ENCODE measurements at regions not wholly inside any gene's neighbourhood (a gene's known extent, or its start where the extent isn't known, plus 50 kb on each side); places are given as distances from the start of the nearest gene placed in this dataset.

DNA sequence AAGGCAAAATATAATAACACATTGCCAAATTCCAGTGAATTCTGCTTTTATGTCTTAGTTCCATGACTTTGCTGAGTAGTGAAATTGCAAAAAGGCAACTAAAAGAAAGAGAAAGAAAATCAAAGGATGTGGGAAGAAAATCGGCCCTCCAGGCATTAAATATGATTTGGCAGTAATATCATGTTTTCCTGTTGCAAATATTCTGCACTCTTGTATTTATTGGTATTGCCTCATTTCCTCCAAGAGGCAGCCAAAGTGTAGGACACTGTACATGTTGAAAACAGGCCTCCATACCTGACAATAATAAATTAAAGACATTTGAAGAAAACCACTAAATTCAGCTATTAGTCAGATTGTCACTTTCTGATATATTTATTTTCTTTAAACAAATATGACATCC lies 460.0 kb upstream of the NOX3 start:
- Mint-ChIP-seq H3K36me3 (no peaks in the 10 kb centered on the region), H3K4me1 (no peaks in the 10 kb centered on the region), H3K27ac (no peak overlapping the region), H3K27me3 (ENCODE audit: low read depth in 3 of 3) (no peaks in the 10 kb centered on the region), H3K9me3 (peaks cover 0 to 10% (median 0%) of the 10 kb centered on the region in 6 donors), H3K4me3 (no peak overlapping the region)
- no peak for DNase-seq

- peaks cover 0 to 4% (median 0%) of the 10 kb centered on the region in 3 donors for H3K27me3 Mint-ChIP-seq (ENCODE audit: low read depth in 3 of 3)
- no peak overlapping the region for H3K27ac Mint-ChIP-seq
- no peak overlapping the region for H3K4me3 Mint-ChIP-seq
Observed at GRCh38 chr6:155913816-155914215, 458.2 kb upstream of the NOX3 start.

GRCh38 chr6:155909710-155910109 lies 454.1 kb upstream of the NOX3 start:
- Mint-ChIP-seq H3K9me3 (peaks cover 0 to 18% (median 10%) of the 10 kb centered on the region in 6 donors), H3K27ac (no peak overlapping the region), H3K4me3 (no peak overlapping the region), H3K36me3 (no peaks in the 10 kb centered on the region), H3K27me3 (ENCODE audit: low read depth in 3 of 3) (peaks cover 0 to 4% (median 0%) of the 10 kb centered on the region in 3 donors), H3K4me1 (no peaks in the 10 kb centered on the region)
- no peak for DNase-seq

More at GRCh38 chr6:155913816-155914215, 458.2 kb upstream of the NOX3 start:
- no peaks in the 10 kb centered on the region for H3K36me3 Mint-ChIP-seq
- no peaks in the 10 kb centered on the region for H3K4me1 Mint-ChIP-seq
- no peak for DNase-seq
- peaks cover 0 to 16% (median 5%) of the 10 kb centered on the region in 6 donors for H3K9me3 Mint-ChIP-seq

DNA sequence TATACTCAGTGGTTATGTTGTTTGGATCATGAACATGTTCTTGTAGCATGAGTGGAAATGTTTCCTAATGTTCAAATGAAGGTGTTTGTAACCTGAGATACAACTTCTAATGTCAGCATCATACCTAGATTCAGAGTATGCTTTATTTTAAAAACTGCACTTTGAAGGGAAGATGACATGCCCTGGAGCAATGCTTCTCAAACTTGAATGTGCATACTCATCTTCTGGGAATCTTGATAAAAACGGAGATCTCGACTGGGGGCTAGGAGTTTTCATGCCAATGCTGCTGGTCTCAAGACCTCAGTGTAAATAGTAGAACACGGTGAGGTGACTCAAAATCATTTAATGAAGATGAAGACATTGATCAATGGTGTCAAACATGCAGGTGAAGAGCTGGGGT lies 440.0 kb upstream of the NOX3 start:
- peaks cover 0 to 2% (median 0%) of the 10 kb centered on the region in 6 donors for H3K9me3 Mint-ChIP-seq
- no peaks in the 10 kb centered on the region for H3K4me1 Mint-ChIP-seq
- no peak overlapping the region for H3K27ac Mint-ChIP-seq
- H3K4me3 Mint-ChIP-seq = no peak overlapping the region
- H3K27me3 Mint-ChIP-seq (ENCODE audit: low read depth in 3 of 3) = peaks cover 0 to 2% (median 0%) of the 10 kb centered on the region in 3 donors
- no peak for DNase-seq
- H3K36me3 Mint-ChIP-seq = no peaks in the 10 kb centered on the region

GRCh38 chr6:155894758-155895157 lies 439.1 kb upstream of the NOX3 start:
- Mint-ChIP-seq H3K4me3 (no peak overlapping the region), H3K36me3 (no peaks in the 10 kb centered on the region), H3K27me3 (ENCODE audit: low read depth in 3 of 3) (peaks cover 0 to 2% (median 0%) of the 10 kb centered on the region in 3 donors), H3K9me3 (peaks cover 0 to 3% (median under 1%) of the 10 kb centered on the region in 6 donors), H3K27ac (no peak overlapping the region), H3K4me1 (no peaks in the 10 kb centered on the region)
- DNase-seq = no peak

- DNase-seq = no peak
- H3K36me3 Mint-ChIP-seq = no peaks in the 10 kb centered on the region
Observed at GRCh38 chr6:155894262-155894661, 438.6 kb upstream of the NOX3 start.

GRCh38 chr6:155890409-155890808 lies 434.8 kb upstream of the NOX3 start:
- Mint-ChIP-seq H3K4me1 (no peaks in the 10 kb centered on the region), H3K4me3 (no peak overlapping the region), H3K36me3 (no peaks in the 10 kb centered on the region), H3K27me3 (ENCODE audit: low read depth in 3 of 3) (peaks cover 0 to 2% (median 0%) of the 10 kb centered on the region in 3 donors), H3K9me3 (peaks cover 0 to 3% (median under 1%) of the 10 kb centered on the region in 6 donors), H3K27ac (no peak overlapping the region)
- no peak for DNase-seq

More at GRCh38 chr6:155894262-155894661, 438.6 kb upstream of the NOX3 start:
- Mint-ChIP-seq H3K9me3 (peaks cover 0 to 3% (median under 1%) of the 10 kb centered on the region in 6 donors), H3K4me3 (no peak overlapping the region), H3K27me3 (ENCODE audit: low read depth in 3 of 3) (peaks cover 0 to 2% (median 0%) of the 10 kb centered on the region in 3 donors), H3K4me1 (no peaks in the 10 kb centered on the region), H3K27ac (no peak overlapping the region)

GRCh38 chr6:155889410-155889809 lies 433.8 kb upstream of the NOX3 start:
- no peak overlapping the region for H3K4me3 Mint-ChIP-seq
- peaks cover 0 to 2% (median 0%) of the 10 kb centered on the region in 3 donors for H3K27me3 Mint-ChIP-seq (ENCODE audit: low read depth in 3 of 3)
- DNase-seq = no peak
- H3K9me3 Mint-ChIP-seq = peaks cover 0 to 4% (median 2%) of the 10 kb centered on the region in 6 donors
- H3K36me3 Mint-ChIP-seq = no peaks in the 10 kb centered on the region
- H3K4me1 Mint-ChIP-seq = no peaks in the 10 kb centered on the region
- H3K27ac Mint-ChIP-seq = no peak overlapping the region

GRCh38 chr6:155887421-155887820 lies 431.8 kb upstream of the NOX3 start:
- no peak overlapping the region for H3K4me3 Mint-ChIP-seq
- DNase-seq = no peak
- no peaks in the 10 kb centered on the region for H3K4me1 Mint-ChIP-seq
- H3K36me3 Mint-ChIP-seq = no peaks in the 10 kb centered on the region
- peaks cover 0 to 4% (median 0%) of the 10 kb centered on the region in 3 donors for H3K27me3 Mint-ChIP-seq (ENCODE audit: low read depth in 3 of 3)
- peaks cover 0 to 5% (median 1%) of the 10 kb centered on the region in 6 donors for H3K9me3 Mint-ChIP-seq
- no peak overlapping the region for H3K27ac Mint-ChIP-seq

- H3K36me3 Mint-ChIP-seq = no peaks in the 10 kb centered on the region
- H3K4me1 Mint-ChIP-seq = no peaks in the 10 kb centered on the region
- H3K9me3 Mint-ChIP-seq = peaks cover 0 to 5% (median 0%) of the 10 kb centered on the region in 6 donors
- no peak for DNase-seq
- no peak overlapping the region for H3K4me3 Mint-ChIP-seq
- peaks cover 0 to 3% (median 2%) of the 10 kb centered on the region in 3 donors for H3K27me3 Mint-ChIP-seq (ENCODE audit: low read depth in 3 of 3)
- H3K27ac Mint-ChIP-seq = no peak overlapping the region
Observed at GRCh38 chr6:155883741-155884140, 428.1 kb upstream of the NOX3 start.

DNA sequence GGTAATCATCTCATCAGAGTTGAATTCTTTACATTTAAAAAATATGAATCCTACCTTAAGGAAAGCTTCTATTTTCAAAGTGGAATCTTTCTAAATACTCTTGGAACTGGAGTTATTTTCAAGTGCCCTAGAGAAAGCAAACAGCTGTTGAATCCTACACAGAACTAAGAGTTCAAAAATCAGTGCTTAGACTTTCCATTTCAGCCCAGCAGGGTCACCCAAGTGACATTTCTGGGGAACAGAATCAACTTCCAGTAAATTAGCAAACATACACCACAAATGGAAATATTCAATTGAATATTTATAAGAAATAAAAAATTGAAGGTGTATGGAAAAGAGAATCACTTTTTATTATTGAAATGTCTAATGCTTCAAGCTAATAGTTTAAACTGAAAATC lies 427.7 kb upstream of the NOX3 start:
- no peak overlapping the region for H3K4me3 Mint-ChIP-seq
- H3K36me3 Mint-ChIP-seq = no peaks in the 10 kb centered on the region
- peaks cover 0 to 5% (median 0%) of the 10 kb centered on the region in 6 donors for H3K9me3 Mint-ChIP-seq
- H3K27ac Mint-ChIP-seq = no peak overlapping the region
- H3K4me1 Mint-ChIP-seq = no peaks in the 10 kb centered on the region
- H3K27me3 Mint-ChIP-seq (ENCODE audit: low read depth in 3 of 3) = peaks cover 0 to 3% (median 2%) of the 10 kb centered on the region in 3 donors
- DNase-seq = no peak

- Mint-ChIP-seq H3K36me3 (no peaks in the 10 kb centered on the region), H3K27ac (no peak overlapping the region), H3K4me1 (no peaks in the 10 kb centered on the region), H3K27me3 (ENCODE audit: low read depth in 3 of 3) (peaks cover 0 to 3% (median 2%) of the 10 kb centered on the region in 3 donors), H3K4me3 (no peak overlapping the region), H3K9me3 (peaks cover 0 to 5% (median 0%) of the 10 kb centered on the region in 6 donors)
- no peak for DNase-seq
Observed at GRCh38 chr6:155882527-155883333, 427.1 kb upstream of the NOX3 start.

DNA sequence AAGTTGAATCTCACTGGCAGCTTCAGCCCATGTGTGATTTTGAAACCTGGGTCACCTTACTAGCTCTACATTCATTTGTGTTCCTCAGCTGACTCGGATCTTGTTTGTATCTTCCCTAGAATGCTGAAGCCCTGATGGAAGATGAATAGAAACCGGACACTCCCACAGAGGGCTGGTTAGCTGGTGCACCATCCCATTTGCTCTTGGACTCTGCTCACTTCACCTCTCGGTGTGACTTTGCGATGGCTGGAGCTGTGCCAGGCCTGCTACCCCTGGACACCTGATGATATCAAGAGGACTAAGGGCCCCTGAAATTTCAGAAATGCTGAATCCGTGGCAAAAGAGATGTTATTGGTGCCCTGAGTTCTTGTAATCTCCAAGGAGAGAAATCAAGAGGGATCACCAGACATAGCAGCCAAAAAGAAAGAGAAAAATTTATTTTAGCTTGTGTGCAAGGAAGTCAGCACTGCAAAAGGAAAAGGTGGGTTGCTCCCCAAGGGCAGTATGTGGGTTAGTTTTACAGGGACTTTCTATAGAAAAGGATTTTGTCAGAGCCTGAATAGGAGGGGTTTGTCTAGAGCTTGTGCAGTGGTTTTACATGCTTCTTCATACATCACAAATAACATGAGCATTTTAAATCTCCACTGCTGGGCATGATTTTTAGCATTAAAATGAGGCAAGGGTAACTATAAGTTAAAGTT lies 426.3 kb upstream of the NOX3 start:
- Mint-ChIP-seq H3K27me3 (ENCODE audit: low read depth in 3 of 3) (peaks cover 0 to 3% (median 2%) of the 10 kb centered on the region in 3 donors), H3K27ac (no peak overlapping the region), H3K4me3 (no peak overlapping the region)

GRCh38 chr6:155880900-155881299 lies 425.3 kb upstream of the NOX3 start:
- DNase-seq = no peak
- Mint-ChIP-seq H3K4me1 (no peaks in the 10 kb centered on the region), H3K9me3 (peaks cover 0 to 5% (median 0%) of the 10 kb centered on the region in 6 donors), H3K36me3 (no peaks in the 10 kb centered on the region), H3K27me3 (ENCODE audit: low read depth in 3 of 3) (peaks cover 0 to 3% (median 2%) of the 10 kb centered on the region in 3 donors), H3K4me3 (no peak overlapping the region), H3K27ac (no peak overlapping the region)

More for the DNA sequence above, 426.3 kb upstream of the NOX3 start:
- Mint-ChIP-seq H3K4me1 (no peaks in the 10 kb centered on the region), H3K36me3 (no peaks in the 10 kb centered on the region), H3K9me3 (peaks cover 0 to 5% (median 0%) of the 10 kb centered on the region in 6 donors)
- DNase-seq = no peak
